ENCODE measurements at regions not wholly inside any gene's neighbourhood (a gene's known extent, or its start where the extent isn't known, plus 50 kb on each side); places are given as distances from the start of the nearest gene placed in this dataset.

GRCh38 chr2:14735696-14736095, 103.2 kb downstream of the LRATD1 start:
- no peaks in the 10 kb centered on the region for H3K9me2 ChIP-seq
- no peak overlapping the region for H3K4me2 ChIP-seq
- H3K4me3 ChIP-seq (ENCODE audit: low read depth in 2 of 2, low read length in 1 of 2), result no peak overlapping the region
- H3K9me3 ChIP-seq, result no peaks in the 10 kb centered on the region
- H3K27me3 ChIP-seq (ENCODE audit: insufficient read depth), result no peaks in the 10 kb centered on the region
- no peak for DNase-seq
- ChIA-PET POLR2A (no interaction called here), CTCF (no interaction called here)
- H3K9ac ChIP-seq, result no peak overlapping the region
- H3K27ac ChIP-seq (ENCODE audit: low read depth in 2 of 2, low read length in 1 of 2), result no peak overlapping the region
- H3K36me3 ChIP-seq (replicated peaks in 1 of 2; ENCODE audit: control insufficient read depth in 1 of 2, insufficient read depth in 2 of 2, low read length in 1 of 2), result no peaks in the 10 kb centered on the region
- WGBS (ENCODE audit: low lambda C conversion rate), result 24% methylated on average over 4 of the region's 4 CpGs
- no peaks in the 10 kb centered on the region for H4K20me1 ChIP-seq (ENCODE audit: insufficient read depth)
- H3K79me2 ChIP-seq (ENCODE audit: insufficient read depth), result no peaks in the 10 kb centered on the region
- H3F3A ChIP-seq (replicated peaks; ENCODE audit: insufficient read depth), result no peaks in the 10 kb centered on the region
- H2AFZ ChIP-seq (ENCODE audit: low read depth), result no peak overlapping the region
- TF ChIP-seq NRF1 (IDR thresholded peaks at IDR 0.05; ENCODE audit: low read depth, low read length), result no peak
- TF ChIP-seq, protein P1, sequence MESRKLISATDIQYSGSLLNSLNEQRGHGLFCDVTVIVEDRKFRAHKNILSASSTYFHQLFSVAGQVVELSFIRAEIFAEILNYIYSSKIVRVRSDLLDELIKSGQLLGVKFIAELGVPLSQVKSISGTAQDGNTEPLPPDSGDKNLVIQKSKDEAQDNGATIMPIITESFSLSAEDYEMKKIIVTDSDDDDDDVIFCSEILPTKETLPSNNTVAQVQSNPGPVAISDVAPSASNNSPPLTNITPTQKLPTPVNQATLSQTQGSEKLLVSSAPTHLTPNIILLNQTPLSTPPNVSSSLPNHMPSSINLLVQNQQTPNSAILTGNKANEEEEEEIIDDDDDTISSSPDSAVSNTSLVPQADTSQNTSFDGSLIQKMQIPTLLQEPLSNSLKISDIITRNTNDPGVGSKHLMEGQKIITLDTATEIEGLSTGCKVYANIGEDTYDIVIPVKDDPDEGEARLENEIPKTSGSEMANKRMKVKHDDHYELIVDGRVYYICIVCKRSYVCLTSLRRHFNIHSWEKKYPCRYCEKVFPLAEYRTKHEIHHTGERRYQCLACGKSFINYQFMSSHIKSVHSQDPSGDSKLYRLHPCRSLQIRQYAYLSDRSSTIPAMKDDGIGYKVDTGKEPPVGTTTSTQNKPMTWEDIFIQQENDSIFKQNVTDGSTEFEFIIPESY (IDR thresholded peaks at IDR 0.05; ENCODE audit: borderline replicate concordance, low read depth), result no peak
- no peak for TF ChIP-seq SMC3 (IDR thresholded peaks at IDR 0.05; ENCODE audit: low read depth, low read length)
- TF ChIP-seq RXRA (IDR thresholded peaks at IDR 0.05; ENCODE audit: borderline replicate concordance, low read depth), result no peak
- TF ChIP-seq ELF1 (IDR thresholded peaks at IDR 0.05), result no peak
- TF ChIP-seq YY1 (IDR thresholded peaks at IDR 0.05; ENCODE audit: low read depth), result no peak
- no peak for TF ChIP-seq TAF1 (IDR thresholded peaks at IDR 0.05; ENCODE audit: borderline replicate concordance, low read depth, low read length)
- no peak for TF ChIP-seq POLR2AphosphoS5 (IDR thresholded peaks at IDR 0.05; ENCODE audit: low read depth, low read length)
- TF ChIP-seq IRF3 (IDR thresholded peaks at IDR 0.05; ENCODE audit: low read depth, low read length), result no peak
- no peak for TF ChIP-seq FOSL2 (IDR thresholded peaks at IDR 0.05; ENCODE audit: borderline replicate concordance, low read depth)
- TF ChIP-seq, protein P2, sequence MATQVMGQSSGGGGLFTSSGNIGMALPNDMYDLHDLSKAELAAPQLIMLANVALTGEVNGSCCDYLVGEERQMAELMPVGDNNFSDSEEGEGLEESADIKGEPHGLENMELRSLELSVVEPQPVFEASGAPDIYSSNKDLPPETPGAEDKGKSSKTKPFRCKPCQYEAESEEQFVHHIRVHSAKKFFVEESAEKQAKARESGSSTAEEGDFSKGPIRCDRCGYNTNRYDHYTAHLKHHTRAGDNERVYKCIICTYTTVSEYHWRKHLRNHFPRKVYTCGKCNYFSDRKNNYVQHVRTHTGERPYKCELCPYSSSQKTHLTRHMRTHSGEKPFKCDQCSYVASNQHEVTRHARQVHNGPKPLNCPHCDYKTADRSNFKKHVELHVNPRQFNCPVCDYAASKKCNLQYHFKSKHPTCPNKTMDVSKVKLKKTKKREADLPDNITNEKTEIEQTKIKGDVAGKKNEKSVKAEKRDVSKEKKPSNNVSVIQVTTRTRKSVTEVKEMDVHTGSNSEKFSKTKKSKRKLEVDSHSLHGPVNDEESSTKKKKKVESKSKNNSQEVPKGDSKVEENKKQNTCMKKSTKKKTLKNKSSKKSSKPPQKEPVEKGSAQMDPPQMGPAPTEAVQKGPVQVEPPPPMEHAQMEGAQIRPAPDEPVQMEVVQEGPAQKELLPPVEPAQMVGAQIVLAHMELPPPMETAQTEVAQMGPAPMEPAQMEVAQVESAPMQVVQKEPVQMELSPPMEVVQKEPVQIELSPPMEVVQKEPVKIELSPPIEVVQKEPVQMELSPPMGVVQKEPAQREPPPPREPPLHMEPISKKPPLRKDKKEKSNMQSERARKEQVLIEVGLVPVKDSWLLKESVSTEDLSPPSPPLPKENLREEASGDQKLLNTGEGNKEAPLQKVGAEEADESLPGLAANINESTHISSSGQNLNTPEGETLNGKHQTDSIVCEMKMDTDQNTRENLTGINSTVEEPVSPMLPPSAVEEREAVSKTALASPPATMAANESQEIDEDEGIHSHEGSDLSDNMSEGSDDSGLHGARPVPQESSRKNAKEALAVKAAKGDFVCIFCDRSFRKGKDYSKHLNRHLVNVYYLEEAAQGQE (IDR thresholded peaks at IDR 0.05; ENCODE audit: low read depth, low read length), result no peak
- no peak for TF ChIP-seq GATA2 (CRISPR knock-in tag; IDR thresholded peaks at IDR 0.05)
- TF ChIP-seq TEAD4 (IDR thresholded peaks at IDR 0.05; ENCODE audit: borderline replicate concordance, insufficient read depth), result no peak
- TF ChIP-seq MXI1 (IDR thresholded peaks at IDR 0.05; ENCODE audit: low read depth, low read length), result no peak
- no peak for TF ChIP-seq FOXM1 (IDR thresholded peaks at IDR 0.05; ENCODE audit: low read depth)
- TF ChIP-seq CTCF (IDR thresholded peaks at IDR 0.05), result no peak
- TF ChIP-seq RFX5 (IDR thresholded peaks at IDR 0.05; ENCODE audit: low read length), result no peak
- TF ChIP-seq RCOR1 (IDR thresholded peaks at IDR 0.05; ENCODE audit: low read length), result no peak
- TF ChIP-seq EZH2phosphoT487 (IDR thresholded peaks at IDR 0.05; ENCODE audit: borderline replicate concordance, low read depth), result no peak
- no peaks in the 10 kb centered on the region for H3K4me1 ChIP-seq (ENCODE audit: control insufficient read depth in 1 of 2, insufficient read depth in 2 of 2, low read depth in 1 of 2, low read length in 1 of 2)

All from SK-N-SH (cell line).